Colonic mucosa (tissue), 4 donors: ENCODE measurements at regions not wholly inside any gene's neighbourhood (a gene's known extent, or its start where the extent isn't known, plus 50 kb on each side); places are given as distances from the start of the nearest gene placed in this dataset.
"Not testable (repeated sequence)": the region's sequence is repeated elsewhere in the genome, so short reads cannot be mapped to it uniquely, and the experiment has no call there.

Source experiments
- DNase-seq: peaks from one replicate; pipeline ENCODE4 v3.0.0-alpha.2; 2020
- H3K27ac ChIP-seq: fragments of 200-600 bp; one replicate; pipeline ENCODE4 v1.8.0; 2021
- H3K27me3 ChIP-seq: fragments of 200-600 bp; one replicate; pipeline ENCODE4 v1.8.0; 2021
- H3K36me3 ChIP-seq: fragments of 200-600 bp; one replicate; pipeline ENCODE4 v1.8.0; 2021
- H3K4me1 ChIP-seq: fragments of 200-600 bp; one replicate; pipeline ENCODE4 v1.8.0; 2021; ENCODE audit warnings: mild to moderate bottlenecking
- H3K4me3 ChIP-seq: fragments of 200-600 bp; one replicate; pipeline ENCODE4 v1.8.0; 2021
- H3K9ac ChIP-seq, 2 donors: one replicate each; pipeline ENCODE4 v1.7.0; 2013; ENCODE audit warnings: control low read depth in 2 of 2, low read depth in 2 of 2, low read length in 2 of 2
- H3K9me3 ChIP-seq: fragments of 200-600 bp; one replicate; pipeline ENCODE4 v1.8.0; 2021
- CTCF ChIP-seq: fragments of 200-600 bp; IDR thresholded peaks from one replicate; pipeline ENCODE4 v1.8.0; 2022; ENCODE audit warnings: antibody characterized with exemption, mild to moderate bottlenecking
- intact Hi-C: fragments of 100-400 bp; cut with DNase I; formaldehyde crosslinking; loops from one replicate; pipeline ENCODE4 v1.14.1; 2022
- donor health status: healthy.
- donor health status: DM: no; HTN: no; CAD: no.
- donor health status: DM: no; HTN: no; CAD: no.

- Histone ChIP-seq H3K36me3 (no peaks in the 10 kb centered on the region), H3K9me3 (no peaks in the 10 kb centered on the region), H3K4me1 (no peaks in the 10 kb centered on the region), H3K4me3 (no peak overlapping the region), H3K27me3 (no peaks in the 10 kb centered on the region), H3K27ac (no peak overlapping the region), H3K9ac (no peak overlapping the region)
- no peak for DNase-seq
- intact Hi-C loops, result no loop called here
- no peak for TF ChIP-seq CTCF
Measured at GRCh38 chr2:64932371-64933216, 56.6 kb upstream of the SLC1A4 start.

- Histone ChIP-seq H3K9ac (no peak overlapping the region), H3K4me3 (no peak overlapping the region), H3K36me3 (no peaks in the 10 kb centered on the region), H3K27me3 (no peaks in the 10 kb centered on the region), H3K9me3 (no peaks in the 10 kb centered on the region), H3K27ac (no peak overlapping the region), H3K4me1 (no peaks in the 10 kb centered on the region)
- peak; percentile 53 for DNase-seq
- TF ChIP-seq CTCF, result no peak
- intact Hi-C loops, result no loop called here
Measured at GRCh38 chr2:64934530-64934929, 54.7 kb upstream of the SLC1A4 start.

GRCh38 chr2:64936809-64937208 is 52.4 kb upstream of the SLC1A4 start:
- Histone ChIP-seq H3K36me3 (no peaks in the 10 kb centered on the region), H3K27me3 (no peaks in the 10 kb centered on the region), H3K9ac (no peak overlapping the region), H3K4me1 (no peaks in the 10 kb centered on the region), H3K27ac (no peak overlapping the region), H3K9me3 (no peaks in the 10 kb centered on the region), H3K4me3 (no peak overlapping the region)
- no peak for DNase-seq
- intact Hi-C loops, result no loop called here
- no peak for TF ChIP-seq CTCF

- not testable (repeated sequence) for H3K9me3 ChIP-seq
Measured at GRCh38 chr2:64937314-64937686, 51.9 kb upstream of the SLC1A4 start.

GRCh38 chr2:64937687-64938491 is 51.3 kb upstream of the SLC1A4 start:
- intact Hi-C loops, result no loop called here
- Histone ChIP-seq H3K9me3 (no peaks in the 10 kb centered on the region), H3K27ac (peak overlapping the region; percentile 22), H3K27me3 (no peaks in the 10 kb centered on the region), H3K9ac (peak overlapping the region in 1 of 2 donors; percentile 13), H3K36me3 (no peaks in the 10 kb centered on the region), H3K4me1 (no peaks in the 10 kb centered on the region), H3K4me3 (no peak overlapping the region)
- no peak for DNase-seq
- no peak for TF ChIP-seq CTCF

More at GRCh38 chr2:64937314-64937686, 51.9 kb upstream of the SLC1A4 start:
- H3K36me3 ChIP-seq, H3K9ac ChIP-seq, H3K27me3 ChIP-seq, intact Hi-C loops, DNase-seq, H3K4me3 ChIP-seq, H3K4me1 ChIP-seq: not testable (repeated sequence)
- H3K27ac ChIP-seq, result peak overlapping the region; percentile 22
